AG04450 (cell line): ENCODE measurements at regions not wholly inside any gene's neighbourhood (a gene's known extent, or its start where the extent isn't known, plus 50 kb on each side); places are given as distances from the start of the nearest gene placed in this dataset.
"Not testable (repeated sequence)": the region's sequence is repeated elsewhere in the genome, so short reads cannot be mapped to it uniquely, and the experiment has no call there.

Source experiments
- CTCF ChIA-PET: fragments of 300-600, 350-600 bp; formaldehyde crosslinking; extraction: SDS; loops from one replicate; lab custom pipeline; 2022; ENCODE audit warnings: antibody characterized with exemption, inconsistent platforms; lab: Charles Lee
- POLR2A ChIA-PET: fragments of 350-600 bp; formaldehyde crosslinking; extraction: SDS; loops from one replicate; lab custom pipeline; 2021; ENCODE audit warnings: antibody characterized with exemption, inconsistent platforms; lab: Yijun Ruan, JAX
- DNase-seq: peaks from one replicate; pipeline ENCODE4 v3.0.0-alpha.2; 2011; ENCODE audit warnings: low read depth, low spot score
- H3K27ac ChIP-seq: one replicate; pipeline ENCODE4 v1.5.1; 2012; ENCODE audit warnings: low read depth, low read length, control low read depth
- H3K27me3 ChIP-seq: one replicate; pipeline ENCODE4 v1.6.0; 2012; ENCODE audit warnings: low read length; ENCODE audit not compliant: control insufficient read depth, insufficient read depth
- H3K4me3 ChIP-seq: 2 replicates; pipeline ENCODE4 v1.5.1; 2011; ENCODE audit warnings: mild to moderate bottlenecking, low read depth, low read length, control low read depth
- H3K9me3 ChIP-seq: 2 replicates; pipeline ENCODE4 v1.5.1; 2012; ENCODE audit warnings: low read length; ENCODE audit not compliant: control insufficient read depth, insufficient read depth
- TF ChIP-seq, protein P1 (sequence below): IDR thresholded peaks from 2 replicates; pipeline ENCODE4 v1.5.1; 2011; ENCODE audit warnings: low read depth, low read length, control low read depth, inconsistent platforms

- Histone ChIP-seq H3K27me3 (no peaks in the 10 kb centered on the region), H3K27ac (no peak overlapping the region), H3K4me3 (no peak overlapping the region), H3K9me3 (no peaks in the 10 kb centered on the region)
- ChIA-PET CTCF (no interaction called here), POLR2A (no interaction called here)
- DNase-seq: no peak
- TF ChIP-seq, protein P1, sequence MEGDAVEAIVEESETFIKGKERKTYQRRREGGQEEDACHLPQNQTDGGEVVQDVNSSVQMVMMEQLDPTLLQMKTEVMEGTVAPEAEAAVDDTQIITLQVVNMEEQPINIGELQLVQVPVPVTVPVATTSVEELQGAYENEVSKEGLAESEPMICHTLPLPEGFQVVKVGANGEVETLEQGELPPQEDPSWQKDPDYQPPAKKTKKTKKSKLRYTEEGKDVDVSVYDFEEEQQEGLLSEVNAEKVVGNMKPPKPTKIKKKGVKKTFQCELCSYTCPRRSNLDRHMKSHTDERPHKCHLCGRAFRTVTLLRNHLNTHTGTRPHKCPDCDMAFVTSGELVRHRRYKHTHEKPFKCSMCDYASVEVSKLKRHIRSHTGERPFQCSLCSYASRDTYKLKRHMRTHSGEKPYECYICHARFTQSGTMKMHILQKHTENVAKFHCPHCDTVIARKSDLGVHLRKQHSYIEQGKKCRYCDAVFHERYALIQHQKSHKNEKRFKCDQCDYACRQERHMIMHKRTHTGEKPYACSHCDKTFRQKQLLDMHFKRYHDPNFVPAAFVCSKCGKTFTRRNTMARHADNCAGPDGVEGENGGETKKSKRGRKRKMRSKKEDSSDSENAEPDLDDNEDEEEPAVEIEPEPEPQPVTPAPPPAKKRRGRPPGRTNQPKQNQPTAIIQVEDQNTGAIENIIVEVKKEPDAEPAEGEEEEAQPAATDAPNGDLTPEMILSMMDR: no peak
These were observed 481.1 kb downstream of the CCER1 start for GRCh38 chr12:90473831-90474230.

- DNase-seq: no peak
These were observed 494.3 kb downstream of the CCER1 start for GRCh38 chr12:90460681-90461080.

DNA sequence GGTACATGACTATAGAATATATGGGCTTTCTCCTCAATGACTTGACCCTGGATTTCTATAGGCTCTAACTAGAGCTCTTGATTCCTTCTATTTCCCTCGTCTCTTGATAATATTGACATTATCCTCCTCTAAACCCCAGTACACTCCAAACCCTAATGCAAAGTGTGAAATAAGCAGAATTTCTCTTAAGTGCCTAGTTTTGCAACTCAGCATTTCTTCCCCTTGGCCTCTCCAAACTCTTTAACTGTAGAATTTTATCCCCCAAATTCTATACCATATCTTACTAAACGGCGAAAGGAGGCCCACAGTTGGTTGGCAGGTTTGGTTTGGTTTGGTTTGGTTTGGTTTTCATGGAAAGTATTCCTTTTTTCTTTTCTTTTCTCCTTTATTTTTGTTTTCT is 498.7 kb downstream of the CCER1 start:
- TF ChIP-seq, protein P1: no peak
- no peak overlapping the region for H3K27ac ChIP-seq
- no peak for DNase-seq
- CTCF ChIA-PET: interaction anchor here (0.6 kb wide), 1 partner anchor 1370 kb away, joined by 3 read pairs; no protein-coding TSS in a partner anchor
- no peaks in the 10 kb centered on the region for H3K9me3 ChIP-seq
- POLR2A ChIA-PET: no interaction called here
- no peak overlapping the region for H3K4me3 ChIP-seq
- H3K27me3 ChIP-seq: no peaks in the 10 kb centered on the region

More at GRCh38 chr12:90460681-90461080, 494.3 kb downstream of the CCER1 start:
- ChIA-PET POLR2A (no interaction called here), CTCF (no interaction called here)
- H3K4me3 ChIP-seq: no peak overlapping the region
- H3K27ac ChIP-seq: no peak overlapping the region
- no peaks in the 10 kb centered on the region for H3K9me3 ChIP-seq
- TF ChIP-seq, protein P1: no peak
- H3K27me3 ChIP-seq: no peaks in the 10 kb centered on the region

DNA sequence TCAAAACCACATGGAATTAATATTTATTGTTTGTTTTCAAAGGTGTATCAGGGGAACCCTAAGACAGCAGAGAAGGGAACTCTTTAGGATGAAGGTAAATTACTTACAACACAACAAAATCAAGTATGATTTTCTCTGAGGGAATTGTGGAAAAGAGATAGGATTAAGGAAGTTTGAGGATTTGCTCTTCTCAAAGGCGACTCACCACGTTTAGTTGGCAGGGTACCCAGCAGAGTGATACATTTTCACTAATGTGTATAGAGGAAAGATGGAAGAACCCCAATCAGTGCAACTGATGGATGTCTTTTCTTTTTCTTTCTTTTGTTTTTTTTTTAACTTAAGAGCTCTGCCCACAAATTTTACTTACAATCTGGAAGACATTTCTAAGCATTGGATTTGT is 499.2 kb downstream of the CCER1 start:
- Histone ChIP-seq H3K27ac (no peak overlapping the region), H3K9me3 (no peaks in the 10 kb centered on the region), H3K4me3 (no peak overlapping the region), H3K27me3 (no peaks in the 10 kb centered on the region)
- no peak for DNase-seq
- TF ChIP-seq, protein P1: no peak
- ChIA-PET POLR2A (no interaction called here), CTCF (interaction anchor here (0.6 kb wide), 1 partner anchor 1369 kb away, joined by 3 read pairs; no protein-coding TSS in a partner anchor)

DNA sequence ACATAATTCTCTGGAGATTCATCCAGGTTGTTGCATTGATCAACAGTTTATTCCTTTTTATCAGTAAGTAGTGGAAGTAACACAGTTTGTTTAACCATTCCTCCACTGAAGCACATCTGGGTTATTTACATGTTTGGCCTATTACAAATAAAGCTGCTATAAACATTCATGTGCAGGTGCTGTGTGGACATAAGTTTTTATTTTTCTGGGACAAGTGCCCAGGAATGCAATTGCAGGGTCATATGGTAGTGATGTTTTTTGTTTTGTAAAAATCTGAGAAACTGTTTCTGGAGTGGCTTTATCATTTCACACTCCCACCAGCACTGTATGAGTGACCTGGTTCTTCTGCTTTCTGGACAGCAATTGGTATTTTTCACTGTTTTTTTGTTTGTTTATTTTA is 505.4 kb downstream of the CCER1 start:
- POLR2A ChIA-PET: no interaction called here
- TF ChIP-seq, protein P1: no peak
- Histone ChIP-seq H3K27ac (no peak overlapping the region), H3K27me3 (no peaks in the 10 kb centered on the region), H3K9me3 (no peaks in the 10 kb centered on the region), H3K4me3 (no peak overlapping the region)
- CTCF ChIA-PET: no interaction called here
- no peak for DNase-seq

DNA sequence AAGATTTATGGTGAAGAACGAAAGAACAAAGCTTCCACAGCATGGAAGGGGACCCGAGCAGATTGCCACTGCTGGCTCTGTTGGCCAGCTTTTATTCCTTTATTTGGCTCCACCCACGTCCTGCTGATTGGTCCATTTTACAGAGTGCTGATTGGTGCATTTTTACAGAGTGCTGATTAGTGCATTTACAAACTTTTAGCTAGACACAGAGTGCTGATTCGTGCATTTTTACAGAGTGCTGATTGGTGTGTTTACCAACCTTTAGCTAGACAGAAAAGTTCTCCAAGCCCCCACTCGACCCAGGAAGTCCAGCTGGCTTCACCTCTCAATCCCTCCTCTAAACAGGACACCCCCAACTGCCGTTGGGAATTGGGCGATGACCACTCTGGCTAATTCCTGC is 511.5 kb downstream of the CCER1 start:
- H3K4me3 ChIP-seq, H3K27ac ChIP-seq, CTCF ChIA-PET, POLR2A ChIA-PET, H3K9me3 ChIP-seq, DNase-seq, H3K27me3 ChIP-seq: not testable (repeated sequence)
